ENCODE measurements at regions not wholly inside any gene's neighbourhood (a gene's known extent, or its start where the extent isn't known, plus 50 kb on each side); places are given as distances from the start of the nearest gene placed in this dataset.
"Not testable (repeated sequence)": the region's sequence is repeated elsewhere in the genome, so short reads cannot be mapped to it uniquely, and the experiment has no call there.

DNA sequence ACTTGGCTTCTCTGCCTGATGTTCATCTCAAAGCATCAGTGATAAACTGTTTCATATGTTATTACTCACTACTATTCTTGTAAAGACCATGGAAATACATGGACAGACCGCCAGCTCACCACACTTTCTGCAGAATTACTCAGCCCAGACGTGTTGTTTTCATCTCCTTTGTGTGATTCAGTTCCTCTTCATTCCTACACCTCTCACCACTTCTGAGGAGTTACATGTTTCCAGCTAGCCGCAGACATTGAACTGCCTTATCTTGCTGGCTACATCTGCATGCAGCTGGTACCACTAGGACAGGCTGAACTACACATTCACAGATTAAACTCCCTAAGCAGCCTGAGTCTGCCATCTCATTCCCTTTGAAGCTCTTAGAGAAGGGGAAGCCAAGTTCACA, 443.2 kb upstream of the FGF16 start:
- no peak for DNase-seq

DNA sequence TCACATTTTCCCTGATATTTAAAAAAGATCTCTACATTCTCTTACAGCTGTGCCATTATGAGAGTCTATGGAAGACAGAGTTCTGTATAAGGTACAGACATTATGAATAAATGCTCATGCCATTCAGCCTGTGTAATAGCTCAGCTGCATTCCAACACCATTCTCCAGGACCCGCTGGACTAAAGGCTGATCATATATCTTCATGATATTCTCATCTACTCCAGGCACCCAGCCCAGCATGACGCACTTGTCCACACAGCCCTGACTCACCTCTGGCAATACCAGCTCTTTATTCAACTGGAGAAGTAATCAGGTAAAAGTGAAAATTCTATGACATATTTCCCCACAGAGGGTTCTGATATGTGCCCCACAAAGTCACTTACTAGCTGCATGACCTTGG, 437.5 kb upstream of the FGF16 start:
- DNase-seq = no peak

GRCh38 chrX:77014377-77015372, 432.5 kb upstream of the FGF16 start:
- DNase-seq = no peak

GRCh38 chrX:77017093-77017492, 430.1 kb upstream of the FGF16 start:
- no peak for DNase-seq

DNA sequence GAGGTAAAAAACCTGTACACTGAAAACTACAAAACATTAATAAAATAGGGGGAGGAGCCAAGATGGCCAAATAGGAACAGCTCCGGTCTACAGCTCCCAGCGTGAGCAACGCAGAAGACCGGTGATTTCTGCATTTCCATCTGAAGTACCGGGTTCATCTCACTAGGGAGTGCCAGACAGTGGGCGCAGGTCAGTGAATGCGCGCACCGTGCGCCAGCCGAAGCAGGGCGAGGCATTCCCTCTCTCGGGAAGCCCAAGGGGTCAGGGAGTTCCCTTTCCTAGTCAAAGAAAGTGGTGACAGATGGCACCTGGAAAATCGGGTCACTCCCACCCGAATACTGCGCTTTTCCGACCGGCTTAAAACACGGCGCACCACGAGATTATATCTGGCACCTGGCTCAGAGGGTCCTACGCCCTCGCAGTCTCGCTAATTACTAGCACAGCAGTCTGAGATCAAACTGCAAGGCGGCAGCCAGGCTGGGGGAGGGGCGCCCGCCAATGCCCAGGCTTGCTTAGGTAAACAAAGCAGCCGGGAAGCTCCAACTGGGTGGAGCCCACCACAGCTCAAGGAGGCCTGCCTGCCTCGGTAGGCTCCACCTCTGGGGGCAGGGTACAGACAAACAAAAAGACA, 400.9 kb upstream of the FGF16 start:
- DNase-seq = not testable (repeated sequence)

DNA sequence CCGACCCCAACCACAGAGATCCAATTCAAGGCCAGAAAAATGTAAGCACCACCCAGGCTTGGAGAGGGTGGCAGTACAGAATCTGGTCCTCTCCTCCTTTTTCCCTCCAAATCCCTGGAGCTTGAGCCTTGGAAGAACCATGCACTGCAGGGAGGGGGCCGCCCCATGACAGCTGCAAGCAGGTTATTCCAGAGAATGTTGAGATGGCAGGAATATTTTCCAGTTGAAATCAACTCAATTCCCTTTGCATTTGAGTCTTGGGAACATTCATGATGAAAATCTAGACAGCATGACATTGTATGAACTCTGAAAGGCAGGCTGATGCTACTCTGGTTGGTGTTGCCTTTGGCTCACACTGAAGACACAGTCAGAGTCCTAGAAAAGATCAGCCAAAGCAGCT, 386.6 kb upstream of the FGF16 start:
- DNase-seq = no peak

- DNase-seq = no peak
Measured at GRCh38 chrX:77061022-77061421, 386.2 kb upstream of the FGF16 start.

GRCh38 chrX:77061545-77061944, 385.6 kb upstream of the FGF16 start:
- no peak for DNase-seq

- DNase-seq = no peak
Measured at GRCh38 chrX:77065896-77066295, 381.3 kb upstream of the FGF16 start.

GRCh38 chrX:77070202-77070918, 376.8 kb upstream of the FGF16 start:
- no peak for DNase-seq

DNA sequence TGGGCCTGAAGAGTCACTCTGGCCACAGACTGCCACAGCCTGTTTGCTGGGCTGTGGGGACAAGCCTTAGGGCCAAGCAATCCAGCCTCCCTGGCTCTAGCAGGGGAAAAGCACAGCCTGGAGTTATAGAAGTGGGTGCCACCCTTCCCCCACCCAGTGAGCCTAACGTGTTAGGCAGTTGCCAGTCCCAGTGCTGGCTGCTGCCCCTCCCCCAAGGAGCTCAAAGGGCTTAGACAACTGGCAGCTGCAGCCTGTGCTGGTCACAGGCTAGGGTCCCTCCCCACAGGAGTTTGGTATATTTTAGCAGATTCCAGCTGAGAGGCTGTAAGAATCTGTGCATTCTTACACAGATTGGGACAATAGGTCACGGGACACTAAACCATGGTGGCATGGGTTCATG, 370.3 kb upstream of the FGF16 start:
- no peak for DNase-seq

- not testable (repeated sequence) for DNase-seq
Measured at GRCh38 chrX:77081237-77081636, 366.0 kb upstream of the FGF16 start.

- DNase-seq = no peak
Measured at GRCh38 chrX:77085372-77085771, 361.8 kb upstream of the FGF16 start.

- DNase-seq = no peak
Measured at GRCh38 chrX:77087529-77088169, 359.5 kb upstream of the FGF16 start.

DNA sequence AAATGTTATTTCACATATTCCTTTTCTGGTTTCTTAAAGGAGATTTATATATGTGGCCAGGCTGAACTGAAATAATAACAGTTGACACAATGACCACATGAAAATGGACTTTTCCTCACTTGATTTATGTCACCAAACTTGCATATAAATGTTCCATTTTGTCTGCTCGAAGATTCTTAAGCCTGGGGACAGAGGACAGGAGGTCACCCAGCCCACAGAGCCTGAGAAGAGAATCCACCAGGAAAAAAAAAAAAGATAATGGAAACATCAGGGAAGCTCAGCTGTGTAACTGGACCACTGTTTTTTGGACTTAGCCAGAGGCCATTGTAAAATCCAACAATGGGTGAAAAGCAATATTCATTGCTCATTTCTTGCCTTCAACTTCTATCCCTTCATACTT, 359.0 kb upstream of the FGF16 start:
- DNase-seq = no peak

- no peak for DNase-seq
Measured at GRCh38 chrX:77114501-77114900, 332.7 kb upstream of the FGF16 start.

DNA sequence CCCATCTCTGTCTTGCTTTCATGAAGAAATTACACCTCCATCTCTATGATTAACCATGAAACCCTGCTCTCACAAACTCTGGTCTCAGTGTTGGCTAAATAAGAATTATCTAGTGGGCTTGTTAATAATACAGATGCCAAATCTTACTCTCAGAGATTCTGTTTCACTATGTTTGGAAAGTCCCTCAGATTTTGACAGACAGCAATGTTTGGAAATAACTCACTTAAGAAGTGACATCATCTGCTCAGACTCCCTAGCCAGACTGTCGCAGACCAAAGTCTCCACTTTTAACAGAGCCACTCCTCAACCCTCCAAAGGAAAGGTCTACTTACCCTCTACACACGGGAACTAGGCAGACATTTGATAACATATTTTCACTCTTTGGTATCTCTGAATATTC, 328.5 kb upstream of the FGF16 start:
- DNase-seq = no peak

- DNase-seq = no peak
Measured at GRCh38 chrX:77119706-77120105, 327.5 kb upstream of the FGF16 start.

DNA sequence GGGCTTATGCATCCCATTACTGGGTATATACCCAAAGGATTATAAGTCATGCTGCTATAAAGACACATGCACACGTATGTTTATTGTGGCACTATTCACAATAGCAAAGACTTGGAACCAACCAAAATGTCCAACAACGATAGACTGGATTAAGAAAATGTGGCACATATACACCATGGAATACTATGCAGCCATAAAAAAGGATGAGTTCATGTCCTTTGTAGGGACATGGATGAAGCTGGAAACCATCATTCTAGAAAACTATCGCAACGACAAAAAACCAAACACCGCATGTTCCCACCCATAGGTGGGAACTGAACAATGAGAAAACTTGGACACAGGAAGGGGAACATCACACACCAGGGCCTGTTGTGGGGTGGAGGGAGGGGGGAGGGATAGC, 323.3 kb upstream of the FGF16 start:
- DNase-seq = not testable (repeated sequence)

DNA sequence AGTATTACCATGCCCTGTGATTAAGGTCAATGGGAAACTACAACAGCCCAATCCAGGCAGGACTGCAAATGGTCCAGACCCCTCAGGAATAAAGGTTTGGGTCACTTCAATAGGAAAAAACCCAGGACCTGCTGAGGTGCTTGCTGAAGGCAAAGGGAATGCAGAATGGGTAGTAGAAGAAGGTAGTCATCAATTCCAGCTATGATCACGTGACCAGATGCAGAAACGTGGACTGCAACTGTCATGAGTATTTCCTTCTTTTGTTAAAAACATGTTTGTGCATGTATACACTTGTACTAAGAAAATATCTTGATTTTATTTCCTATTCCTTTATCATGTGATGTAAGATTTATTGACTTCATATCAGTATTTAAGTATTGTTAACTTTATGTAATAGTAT, 319.6 kb upstream of the FGF16 start:
- not testable (repeated sequence) for DNase-seq

DNA sequence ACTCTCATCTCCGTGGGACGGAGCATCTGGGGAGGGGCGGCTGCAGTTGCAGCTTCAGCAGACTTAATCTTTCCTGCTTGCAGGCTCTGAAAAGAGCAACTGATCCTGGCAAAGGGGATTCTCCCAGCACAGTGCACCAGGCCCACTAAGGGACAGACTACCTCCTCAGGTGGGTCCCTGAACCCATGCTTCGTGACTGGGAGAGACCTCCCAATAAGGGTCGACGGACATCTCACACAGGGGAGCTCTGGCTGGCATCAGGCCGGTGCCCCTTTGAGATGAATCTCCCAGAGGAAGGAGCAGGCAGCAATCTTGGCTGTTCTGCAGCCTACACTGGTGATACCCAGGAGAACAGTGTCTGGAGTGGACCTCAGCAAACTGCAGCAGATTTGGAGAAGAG, 303.3 kb upstream of the FGF16 start:
- no peak for DNase-seq

- no peak for DNase-seq
Measured at GRCh38 chrX:77160301-77160700, 286.9 kb upstream of the FGF16 start.

- DNase-seq = no peak
Measured at GRCh38 chrX:77162777-77163176, 284.4 kb upstream of the FGF16 start.

Measured in SW 1271 (cell line).